ENCODE measurements at regions not wholly inside any gene's neighbourhood (a gene's known extent, or its start where the extent isn't known, plus 50 kb on each side); places are given as distances from the start of the nearest gene placed in this dataset.

- no peak for DNase-seq (ENCODE audit: extremely low read depth, low read depth)
Measured at GRCh38 chr1:95954585-95954984, 720.6 kb downstream of the RWDD3 start.

DNA sequence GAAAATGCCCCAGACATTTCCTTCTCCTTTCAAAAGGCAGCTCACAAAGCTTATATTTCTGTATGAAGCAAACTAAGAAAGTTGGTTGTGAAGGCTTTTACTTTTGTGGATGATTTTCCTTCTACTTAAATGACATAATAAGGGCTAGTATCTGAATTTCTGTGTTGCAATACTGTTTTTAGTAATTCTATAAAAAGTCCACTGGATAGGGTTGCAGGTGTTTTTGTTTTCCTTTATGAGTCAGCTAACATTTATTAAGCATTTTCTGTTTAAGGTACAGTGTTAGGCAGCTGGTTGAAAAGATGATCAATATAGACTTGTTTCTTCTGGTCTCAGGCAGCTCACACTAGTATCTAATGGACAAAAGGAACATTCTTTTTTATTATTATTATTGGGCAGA lies 722.2 kb downstream of the RWDD3 start:
- no peak for DNase-seq (ENCODE audit: extremely low read depth, low read depth)

DNA sequence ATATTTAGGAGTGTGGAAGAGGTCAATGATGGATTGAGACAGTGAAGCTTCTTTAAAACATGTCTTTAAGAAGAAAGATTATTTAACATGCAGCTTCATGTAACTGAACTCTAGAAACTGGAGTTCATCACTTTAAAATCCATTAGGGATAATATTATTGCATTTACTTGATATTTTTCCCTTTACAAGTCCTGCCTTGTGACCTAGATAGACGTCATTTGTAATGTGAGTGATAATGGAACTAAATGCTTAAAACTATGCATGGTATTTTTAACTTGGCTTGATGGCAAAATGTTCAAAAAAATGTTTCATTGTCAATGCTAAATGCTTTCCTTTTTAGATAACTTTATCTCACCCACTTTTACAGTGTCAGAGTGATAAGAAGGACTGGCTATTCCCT lies 723.7 kb downstream of the RWDD3 start:
- DNase-seq (ENCODE audit: extremely low read depth, low read depth): no peak

- DNase-seq (ENCODE audit: extremely low read depth, low read depth): no peak
Measured at GRCh38 chr1:95966866-95967265, 732.9 kb downstream of the RWDD3 start.

DNA sequence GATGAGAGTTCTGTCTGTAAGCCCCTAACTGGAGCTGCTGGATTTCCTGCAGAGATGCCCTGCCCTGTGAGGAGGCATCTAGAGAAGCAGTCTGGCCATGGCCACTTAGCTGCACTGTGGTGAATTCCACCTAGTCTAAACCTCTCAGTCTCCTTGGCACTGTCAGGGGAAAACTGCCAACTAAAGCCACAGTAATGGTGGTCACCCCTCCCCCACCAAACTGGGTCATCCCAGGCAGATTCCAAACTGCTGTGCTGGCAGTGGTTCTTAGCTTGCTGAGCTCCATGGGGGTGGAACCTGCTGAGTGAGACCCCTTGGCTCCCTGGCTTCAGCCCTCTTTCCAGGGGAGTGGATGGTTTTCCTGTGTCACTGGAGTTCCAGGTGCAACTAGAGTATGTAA lies 740.6 kb downstream of the RWDD3 start:
- DNase-seq (ENCODE audit: extremely low read depth, low read depth): no peak

GRCh38 chr1:95982711-95983110 lies 738.9 kb upstream of the PTBP2 start:
- DNase-seq (ENCODE audit: extremely low read depth, low read depth): no peak

DNA sequence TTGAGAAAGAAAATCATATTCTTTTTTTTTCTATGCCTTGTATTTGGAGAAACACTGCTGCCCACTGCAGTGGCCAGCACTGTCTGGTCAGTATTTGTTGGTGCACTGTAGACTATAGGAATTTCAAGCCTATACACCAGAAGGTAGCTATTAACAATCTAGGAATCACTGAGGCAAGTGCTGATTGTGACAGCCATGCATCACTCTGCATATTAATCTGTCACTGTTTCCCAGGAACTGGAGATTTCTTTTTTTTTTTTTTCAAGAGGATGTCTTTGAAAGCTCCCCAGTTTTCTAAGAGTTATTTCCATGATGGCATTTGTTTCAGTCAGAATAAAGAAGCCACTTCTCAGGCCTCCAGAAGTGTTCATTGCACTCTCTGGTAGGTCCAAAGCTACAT lies 737.8 kb upstream of the PTBP2 start:
- no peak for DNase-seq (ENCODE audit: extremely low read depth, low read depth)

DNA sequence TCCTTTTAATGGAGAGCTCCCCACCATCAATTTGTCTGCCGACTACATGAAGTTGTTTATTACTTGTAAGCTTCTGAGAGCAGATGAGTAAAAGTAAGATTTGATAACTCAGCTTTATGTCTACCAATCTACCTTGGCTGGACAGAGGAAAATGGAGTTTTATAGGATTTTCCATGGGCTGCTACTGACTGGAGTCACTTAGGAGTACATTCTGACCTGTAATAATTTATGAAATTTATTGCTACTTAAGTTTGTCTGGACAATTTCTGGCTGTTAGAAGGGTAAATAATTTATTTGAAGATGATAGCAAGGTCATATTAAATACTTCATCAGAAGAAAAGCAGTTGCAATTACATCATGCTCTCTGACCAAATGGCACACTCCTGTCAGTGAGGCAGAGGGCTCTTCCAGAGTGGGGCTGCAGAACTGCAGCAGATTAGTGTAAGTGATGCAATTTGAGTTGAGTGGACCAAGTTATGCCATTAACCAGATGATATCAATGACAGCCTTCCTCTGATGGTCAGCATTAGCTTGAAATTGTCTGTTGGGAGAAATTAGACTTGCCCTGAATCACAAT lies 736.7 kb upstream of the PTBP2 start:
- DNase-seq (ENCODE audit: extremely low read depth, low read depth): no peak

DNA sequence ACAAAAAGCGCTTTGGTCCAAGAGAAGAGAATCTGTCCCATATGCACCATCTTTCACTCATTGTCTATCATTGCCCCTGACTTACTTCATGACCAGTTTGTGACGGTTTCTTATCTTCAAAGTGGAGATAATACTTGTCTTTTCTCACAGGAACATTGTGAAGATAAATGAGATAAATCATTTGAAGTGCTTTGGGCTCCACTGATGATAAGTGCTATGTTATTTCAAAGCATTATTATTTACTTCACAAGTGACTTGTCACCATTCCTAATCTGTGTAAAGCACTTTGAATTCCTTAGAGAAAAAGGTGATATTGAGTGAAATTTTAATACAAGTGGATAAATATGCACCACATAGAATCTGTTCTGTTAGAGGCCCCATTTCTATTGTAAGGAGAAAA lies 731.6 kb upstream of the PTBP2 start:
- no peak for DNase-seq (ENCODE audit: extremely low read depth, low read depth)

- no peak for DNase-seq (ENCODE audit: extremely low read depth, low read depth)
Measured at GRCh38 chr1:95991787-95992520, 729.6 kb upstream of the PTBP2 start.

DNA sequence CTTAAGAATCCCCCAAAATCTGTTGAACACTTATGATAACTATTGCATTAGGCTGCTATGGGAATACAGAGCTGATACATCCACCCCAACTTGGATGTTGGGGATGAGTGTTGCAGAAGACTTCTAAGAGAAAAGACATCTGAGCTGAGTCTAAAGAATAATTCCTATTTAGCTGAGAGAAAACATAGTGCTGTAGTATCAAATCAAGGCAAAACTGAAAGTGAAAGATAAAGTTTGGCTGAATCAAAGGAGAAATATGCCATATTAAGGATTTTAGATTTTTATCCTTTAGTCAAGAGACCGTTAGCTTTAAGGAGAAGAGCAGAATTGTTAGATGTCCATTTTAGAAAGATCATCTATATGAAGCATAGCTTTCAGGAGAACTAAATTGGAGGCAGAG lies 726.9 kb upstream of the PTBP2 start:
- no peak for DNase-seq (ENCODE audit: extremely low read depth, low read depth)

DNA sequence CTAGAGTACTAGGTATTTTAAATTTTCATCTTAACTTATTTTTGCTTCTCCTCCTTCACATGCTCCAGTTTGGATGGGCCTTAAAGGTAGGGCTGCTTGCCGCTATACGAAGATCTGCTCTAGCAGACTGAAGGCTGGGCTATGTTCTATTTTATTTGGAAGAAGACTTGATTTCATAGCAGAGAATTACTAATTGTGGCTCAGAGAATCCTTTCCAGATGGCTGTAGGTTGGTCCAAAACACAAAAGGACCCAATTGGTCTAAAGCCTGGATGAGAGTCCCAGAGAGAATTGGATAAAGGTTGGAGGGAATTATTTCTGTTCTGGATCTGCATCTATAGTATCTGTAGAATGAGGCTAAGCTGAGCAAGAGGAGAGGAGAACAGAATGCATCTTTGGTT lies 719.4 kb upstream of the PTBP2 start:
- DNase-seq (ENCODE audit: extremely low read depth, low read depth): no peak

DNA sequence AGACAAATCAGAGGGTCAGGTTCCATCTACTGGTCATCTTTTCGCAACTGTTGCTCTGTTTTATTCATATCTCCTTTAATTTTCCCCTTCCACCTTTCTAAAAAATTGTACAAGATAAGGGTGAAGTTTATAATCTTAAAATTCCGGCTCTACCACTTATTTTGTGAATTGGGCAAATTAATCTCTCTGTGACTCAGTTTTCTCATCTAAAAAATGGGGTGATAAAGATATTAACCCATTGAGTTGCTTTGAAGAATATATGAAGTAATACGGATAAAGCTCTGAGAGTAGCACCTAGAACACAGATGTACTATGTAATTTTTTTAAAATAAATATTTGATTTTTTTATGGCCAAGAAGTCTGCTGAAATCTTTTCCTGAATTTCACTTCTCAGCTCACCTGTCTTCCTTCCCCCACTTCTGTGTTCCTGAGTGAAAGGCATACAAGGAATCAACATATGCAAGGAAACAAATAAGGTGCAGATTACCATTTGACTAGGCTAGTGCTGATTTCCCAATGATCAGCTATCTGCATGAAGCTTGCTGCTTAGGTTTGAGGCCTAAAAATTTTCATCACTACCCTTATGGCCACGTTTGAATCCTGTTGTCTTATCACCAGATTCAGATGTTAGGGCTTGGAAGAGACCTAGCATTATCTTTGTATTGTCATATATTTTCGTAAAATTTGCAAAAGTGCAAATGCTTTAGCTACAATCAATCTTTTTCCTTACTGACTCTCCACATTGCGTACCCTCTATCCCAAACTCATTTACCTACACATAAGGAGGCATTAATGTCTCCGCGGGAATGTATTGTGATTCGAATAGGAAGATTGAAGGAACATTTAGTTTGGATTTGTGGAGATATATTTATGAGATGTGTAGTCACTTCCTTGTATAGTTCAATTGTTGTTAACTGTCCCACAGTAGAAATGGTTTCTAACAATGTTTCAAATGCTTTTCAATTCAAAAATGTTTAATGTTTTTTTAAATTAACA lies 718.3 kb upstream of the PTBP2 start:
- no peak for DNase-seq (ENCODE audit: extremely low read depth, low read depth)

DNA sequence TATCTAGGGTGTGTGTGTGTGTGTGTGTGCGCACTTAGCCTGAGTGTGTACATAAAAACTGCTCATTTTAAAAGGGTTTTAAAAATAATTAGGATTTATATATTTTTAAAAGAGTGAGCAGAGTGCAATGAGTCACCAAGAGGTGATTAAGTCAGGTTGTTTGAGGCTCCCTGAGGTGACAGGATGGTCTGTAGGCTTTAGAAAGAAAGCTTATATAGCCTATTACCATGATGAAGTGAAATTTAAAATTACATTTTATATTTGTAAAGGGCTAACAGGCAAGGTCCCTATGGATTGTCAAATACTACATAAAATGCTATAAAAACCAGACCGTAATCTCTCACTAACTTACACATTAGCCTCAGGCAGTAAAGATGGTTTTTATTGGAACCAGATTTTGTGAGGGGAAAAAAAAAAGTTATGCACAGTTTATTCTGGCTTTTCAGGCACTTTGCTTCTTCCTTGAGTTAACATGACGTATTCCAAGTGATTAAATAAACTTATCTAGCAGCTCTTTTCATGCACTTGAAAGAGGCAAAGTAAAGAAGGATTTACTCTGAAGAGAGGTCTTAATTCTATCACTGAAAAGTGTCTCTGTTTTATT lies 711.7 kb upstream of the PTBP2 start:
- DNase-seq (ENCODE audit: extremely low read depth, low read depth): no peak

DNA sequence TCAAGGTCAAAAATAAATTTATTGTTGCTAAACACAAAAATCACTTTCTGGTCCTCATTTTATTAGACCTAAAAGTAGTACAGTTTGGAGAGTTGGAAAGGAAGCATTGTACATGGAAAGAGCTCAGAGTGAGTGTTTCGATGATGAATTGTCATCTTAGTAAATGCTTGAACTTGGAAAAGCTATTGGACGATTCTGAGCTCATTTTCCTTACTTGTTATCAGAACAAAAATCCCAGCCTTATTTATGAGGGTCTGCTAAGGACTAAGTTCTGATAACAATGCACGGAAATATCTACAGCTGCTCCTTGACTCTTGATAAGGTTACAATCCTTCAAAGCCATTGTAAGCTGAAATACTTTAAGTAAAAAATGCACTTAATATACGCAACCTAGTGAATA lies 710.0 kb upstream of the PTBP2 start:
- DNase-seq (ENCODE audit: extremely low read depth, low read depth): no peak

DNA sequence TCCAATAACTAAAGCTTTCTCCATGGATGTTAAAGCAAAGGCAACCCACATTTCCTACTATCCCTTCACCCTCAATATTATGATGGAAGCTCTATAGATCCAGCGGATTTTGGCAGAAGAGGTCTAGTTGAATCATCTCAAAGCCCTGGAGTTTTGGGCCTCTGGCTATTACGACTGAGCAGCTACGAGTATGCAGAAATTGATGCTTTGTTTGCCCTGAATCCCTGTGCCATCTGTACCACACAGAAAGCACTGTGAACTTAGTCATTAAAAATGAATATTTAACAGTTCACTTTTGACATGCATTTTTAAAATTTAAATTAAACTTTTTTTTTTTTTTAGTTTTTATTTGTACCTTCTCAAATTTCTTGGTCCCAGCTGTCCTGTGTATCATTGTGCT lies 705.4 kb upstream of the PTBP2 start:
- DNase-seq (ENCODE audit: extremely low read depth, low read depth): no peak

GRCh38 chr1:96020378-96020777 lies 701.2 kb upstream of the PTBP2 start:
- DNase-seq (ENCODE audit: extremely low read depth, low read depth): no peak

DNA sequence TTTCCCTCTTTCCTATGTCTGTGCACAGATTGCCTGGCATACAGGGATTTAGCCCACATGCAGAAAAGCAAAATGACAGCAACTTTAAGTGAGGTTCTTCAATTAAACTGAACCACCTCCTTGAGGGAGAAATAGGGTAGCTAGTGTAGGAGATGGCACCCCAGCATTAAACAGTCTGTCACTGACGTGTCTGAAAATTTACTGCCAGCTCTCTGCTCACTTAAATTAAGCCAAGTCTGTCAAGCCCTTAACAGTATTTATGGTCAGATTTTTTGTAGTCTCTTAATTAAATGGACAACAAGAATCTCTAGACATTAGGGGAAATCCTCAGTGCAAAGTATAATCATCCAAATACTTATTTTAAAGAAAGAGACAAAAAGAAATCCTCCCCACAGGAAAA lies 696.5 kb upstream of the PTBP2 start:
- DNase-seq (ENCODE audit: extremely low read depth, low read depth): no peak

GRCh38 chr1:96028071-96028470 lies 693.5 kb upstream of the PTBP2 start:
- DNase-seq (ENCODE audit: extremely low read depth, low read depth): no peak

GRCh38 chr1:96030312-96030711 lies 691.3 kb upstream of the PTBP2 start:
- DNase-seq (ENCODE audit: extremely low read depth, low read depth): no peak

GRCh38 chr1:96034006-96034405 lies 687.6 kb upstream of the PTBP2 start:
- no peak for DNase-seq (ENCODE audit: extremely low read depth, low read depth)
